ENCODE measurements at regions not wholly inside any gene's neighbourhood (a gene's known extent, or its start where the extent isn't known, plus 50 kb on each side); places are given as distances from the start of the nearest gene placed in this dataset. TPM values are rescaled to one million over a fixed set of nuclear protein-coding genes. Genes with fewer than 3 reads are reported as not detected.
A peak's percentile ranks its signal among the peaks of the same experiment; 100 is the strongest.

GRCh38 chr14:106883218-106883692 is 1356.9 kb downstream of the TMEM121 start:
- no peak for TF ChIP-seq CTCF (IDR thresholded peaks at IDR 0.05; ENCODE audit: control extremely low read depth, extremely low read depth)
- no peaks in the 10 kb centered on the region for H3K27me3 ChIP-seq (ENCODE audit: control insufficient read depth in 3 of 3, insufficient read depth in 3 of 3, low read length in 2 of 3)
- no peak overlapping the region for H3K9ac ChIP-seq (ENCODE audit: insufficient read depth in 1 of 2, low read length in 2 of 2)
- DNase-seq (peak in 1 of 3 donors; percentile 1), ATAC-seq (ENCODE audit: insufficient read depth, low FRiP score) (no peak)
- H3K27ac ChIP-seq (ENCODE audit: low read depth in 1 of 2, low read length in 1 of 2) = no peak overlapping the region
- peaks cover 0 to 8% (median 1%) of the 10 kb centered on the region in 4 donors for H3K9me3 ChIP-seq (ENCODE audit: control insufficient read depth in 4 of 4, insufficient read depth in 3 of 4, low read length in 3 of 4)
- H3K36me3 ChIP-seq (ENCODE audit: control insufficient read depth in 4 of 4, insufficient read depth in 4 of 4, low read length in 4 of 4) = no peaks in the 10 kb centered on the region
- H3K4me1 ChIP-seq (ENCODE audit: control insufficient read depth in 5 of 5, insufficient read depth in 5 of 5, low read length in 5 of 5) = no peaks in the 10 kb centered on the region
- WGBS, 2 donors = 76 to 80% methylated on average over 35 to 44 of the region's 44 CpGs
- no peak overlapping the region for H3K4me3 ChIP-seq

Small RNA genes in the stretch of these regions (small RNA-seq; reads per million reads assigned to genes)
- gene AC244452.1 (ENCODE audit: low replicate concordance) (not detected), gene IGHD1-1 (ENCODE audit: low replicate concordance) (not detected), gene IGHD1-14 (ENCODE audit: low replicate concordance) (not detected), gene IGHD1-20 (ENCODE audit: low replicate concordance) (not detected), gene IGHD1-26 (ENCODE audit: low replicate concordance) (not detected), gene IGHD1-7 (ENCODE audit: low replicate concordance) (not detected), gene IGHD2-15 (ENCODE audit: low replicate concordance) (not detected), gene IGHD2-2 (ENCODE audit: low replicate concordance) (not detected), gene IGHD2-21 (ENCODE audit: low replicate concordance) (not detected), gene IGHD2-8 (ENCODE audit: low replicate concordance) (not detected), gene IGHD3-10 (ENCODE audit: low replicate concordance) (not detected), gene IGHD3-16 (ENCODE audit: low replicate concordance) (not detected), gene IGHD3-22 (ENCODE audit: low replicate concordance) (not detected), gene IGHD3-3 (ENCODE audit: low replicate concordance) (not detected), gene IGHD3-9 (ENCODE audit: low replicate concordance) (not detected), gene IGHD4-11 (ENCODE audit: low replicate concordance) (not detected), gene IGHD4-17 (ENCODE audit: low replicate concordance) (not detected), gene IGHD4-23 (ENCODE audit: low replicate concordance) (not detected), gene IGHD4-4 (ENCODE audit: low replicate concordance) (not detected), gene IGHD5-12 (ENCODE audit: low replicate concordance) (not detected), gene IGHD5-18 (ENCODE audit: low replicate concordance) (not detected), gene IGHD5-24 (ENCODE audit: low replicate concordance) (not detected), gene IGHD5-5 (ENCODE audit: low replicate concordance) (not detected), gene IGHD6-13 (ENCODE audit: low replicate concordance) (not detected), gene IGHD6-19 (ENCODE audit: low replicate concordance) (not detected), gene IGHD6-25 (ENCODE audit: low replicate concordance) (not detected), gene IGHD6-6 (ENCODE audit: low replicate concordance) (not detected), gene IGHD7-27 (ENCODE audit: low replicate concordance) (not detected), gene IGHJ1 (ENCODE audit: low replicate concordance) (not detected), gene IGHJ1P (ENCODE audit: low replicate concordance) (not detected), gene IGHJ2 (ENCODE audit: low replicate concordance) (not detected), gene IGHJ2P (ENCODE audit: low replicate concordance) (not detected), gene IGHJ3 (ENCODE audit: low replicate concordance) (not detected), gene IGHJ3P (ENCODE audit: low replicate concordance) (not detected), gene IGHJ4 (ENCODE audit: low replicate concordance) (not detected), gene IGHJ5 (ENCODE audit: low replicate concordance) (not detected), gene IGHJ6 (ENCODE audit: low replicate concordance) (not detected), gene IGHV1-12 (ENCODE audit: low replicate concordance) (not detected), gene IGHV1-14 (ENCODE audit: low replicate concordance) (not detected), gene IGHV3-19 (ENCODE audit: low replicate concordance) (not detected), gene IGHV3-57 (ENCODE audit: low replicate concordance) (not detected), gene IGHV3-76 (ENCODE audit: low replicate concordance) (not detected), gene IGHV5-78 (ENCODE audit: low replicate concordance) (not detected), gene IGHV7-40 (ENCODE audit: low replicate concordance) (not detected), gene IGHVII-1-1 (ENCODE audit: low replicate concordance) (not detected), gene IGHVII-15-1 (ENCODE audit: low replicate concordance) (not detected), gene IGHVII-22-1 (ENCODE audit: low replicate concordance) (not detected), gene IGHVII-28-1 (ENCODE audit: low replicate concordance) (not detected), gene IGHVII-33-1 (ENCODE audit: low replicate concordance) (not detected), gene IGHVII-40-1 (ENCODE audit: low replicate concordance) (not detected), gene IGHVII-44-2 (ENCODE audit: low replicate concordance) (not detected), gene IGHVII-46-1 (ENCODE audit: low replicate concordance) (not detected), gene IGHVII-49-1 (ENCODE audit: low replicate concordance) (not detected), gene IGHVII-51-2 (ENCODE audit: low replicate concordance) (not detected), gene IGHVII-53-1 (ENCODE audit: low replicate concordance) (not detected), gene IGHVII-60-1 (ENCODE audit: low replicate concordance) (not detected), gene IGHVII-62-1 (ENCODE audit: low replicate concordance) (not detected), gene IGHVII-67-1 (ENCODE audit: low replicate concordance) (not detected), gene IGHVII-74-1 (ENCODE audit: low replicate concordance) (not detected), gene IGHVII-78-1 (ENCODE audit: low replicate concordance) (not detected), gene IGHVIII-11-1 (ENCODE audit: low replicate concordance) (not detected), gene IGHVIII-13-1 (ENCODE audit: low replicate concordance) (not detected), gene IGHVIII-2-1 (ENCODE audit: low replicate concordance) (not detected), gene IGHVIII-22-2 (ENCODE audit: low replicate concordance) (not detected), gene IGHVIII-25-1 (ENCODE audit: low replicate concordance) (not detected), gene IGHVIII-26-1 (ENCODE audit: low replicate concordance) (not detected), gene IGHVIII-38-1 (ENCODE audit: low replicate concordance) (not detected), gene IGHVIII-5-1 (ENCODE audit: low replicate concordance) (not detected), gene IGHVIII-5-2 (ENCODE audit: low replicate concordance) (not detected), gene IGHVIII-67-2 (ENCODE audit: low replicate concordance) (not detected), gene IGHVIII-67-3 (ENCODE audit: low replicate concordance) (not detected), gene IGHVIII-67-4 (ENCODE audit: low replicate concordance) (not detected), gene IGHVIII-76-1 (ENCODE audit: low replicate concordance) (not detected), gene IGHVIII-82 (ENCODE audit: low replicate concordance) (not detected), gene MIR4507 (ENCODE audit: low replicate concordance) (not detected), gene MIR4537 (ENCODE audit: low replicate concordance) (not detected), gene MIR4538 (ENCODE audit: low replicate concordance) (not detected), gene MIR4539 (ENCODE audit: low replicate concordance) (not detected), gene MIR5195 (ENCODE audit: low replicate concordance) (not detected), gene MIR8071-1 (ENCODE audit: low replicate concordance) (not detected), gene MIR8071-2 (ENCODE audit: low replicate concordance) (not detected), gene RNA5SP389 (ENCODE audit: low replicate concordance) (not detected)
